ENCODE measurements at regions not wholly inside any gene's neighbourhood (a gene's known extent, or its start where the extent isn't known, plus 50 kb on each side); places are given as distances from the start of the nearest gene placed in this dataset.

GRCh38 chr6:48798296-48798695 lies 664.8 kb downstream of the MMUT start:
- 80 to 82% (median 81%) methylated on average over 3 of the region's 3 CpGs for WGBS, 3 donors
- Histone ChIP-seq H3K36me3 (ENCODE audit: insufficient read depth in 1 of 2, low read depth in 1 of 2) (no peaks in the 10 kb centered on the region), H3K9me3 (no peaks in the 10 kb centered on the region), H3K27me3 (ENCODE audit: insufficient read depth in 3 of 3, low read length in 2 of 3) (no peaks in the 10 kb centered on the region), H3K4me3 (no peak overlapping the region), H3K4me1 (no peaks in the 10 kb centered on the region), H3K27ac (no peak overlapping the region)
- intact Hi-C loops (cut with DNase I): no loop called here
- no peak for ATAC-seq
- no peak for TF ChIP-seq CTCF (IDR thresholded peaks at IDR 0.05)
- no peak for DNase-seq

- 56 to 78% (median 66%) methylated on average over 6 of the region's 6 CpGs for WGBS, 3 donors
- intact Hi-C loops (cut with DNase I): no loop called here
- no peak for DNase-seq
Observed at GRCh38 chr6:48782225-48782624, 671.2 kb upstream of the PTCHD4 start.

GRCh38 chr6:48777411-48777810 lies 666.4 kb upstream of the PTCHD4 start:
- no peak overlapping the region for H3K27ac ChIP-seq
- no peak overlapping the region for H3K4me3 ChIP-seq
- DNase-seq (no peak), ATAC-seq (no peak)
- no peak for TF ChIP-seq CTCF (IDR thresholded peaks at IDR 0.05)
- no peaks in the 10 kb centered on the region for H3K9me3 ChIP-seq
- no peaks in the 10 kb centered on the region for H3K36me3 ChIP-seq (ENCODE audit: insufficient read depth in 1 of 2, low read depth in 1 of 2)
- no peaks in the 10 kb centered on the region for H3K4me1 ChIP-seq
- WGBS, 3 donors: 87 to 89% (median 88%) methylated on average over 3 of the region's 3 CpGs
- intact Hi-C loops (cut with DNase I): no loop called here
- no peaks in the 10 kb centered on the region for H3K27me3 ChIP-seq (ENCODE audit: insufficient read depth in 3 of 3, low read length in 2 of 3)

More at GRCh38 chr6:48782225-48782624, 671.2 kb upstream of the PTCHD4 start:
- Histone ChIP-seq H3K27me3 (ENCODE audit: insufficient read depth in 3 of 3, low read length in 2 of 3) (no peaks in the 10 kb centered on the region), H3K36me3 (ENCODE audit: insufficient read depth in 1 of 2, low read depth in 1 of 2) (no peaks in the 10 kb centered on the region), H3K27ac (no peak overlapping the region), H3K9me3 (no peaks in the 10 kb centered on the region), H3K4me1 (no peaks in the 10 kb centered on the region), H3K4me3 (no peak overlapping the region)
- ATAC-seq: no peak
- no peak for TF ChIP-seq CTCF (IDR thresholded peaks at IDR 0.05)

GRCh38 chr6:48775157-48775556 lies 664.2 kb upstream of the PTCHD4 start:
- Histone ChIP-seq H3K27me3 (ENCODE audit: insufficient read depth in 3 of 3, low read length in 2 of 3) (no peaks in the 10 kb centered on the region), H3K9me3 (no peaks in the 10 kb centered on the region), H3K4me1 (no peaks in the 10 kb centered on the region), H3K27ac (no peak overlapping the region), H3K4me3 (no peak overlapping the region), H3K36me3 (ENCODE audit: insufficient read depth in 1 of 2, low read depth in 1 of 2) (no peaks in the 10 kb centered on the region)
- WGBS, 3 donors: 63 to 81% (median 74%) methylated on average over 3 of the region's 3 CpGs
- no peak for TF ChIP-seq CTCF (IDR thresholded peaks at IDR 0.05)
- intact Hi-C loops (cut with DNase I): no loop called here
- ATAC-seq: no peak
- DNase-seq: no peak

- no peak overlapping the region for H3K27ac ChIP-seq
- H3K27me3 ChIP-seq (ENCODE audit: insufficient read depth in 3 of 3, low read length in 2 of 3): no peaks in the 10 kb centered on the region
- H3K36me3 ChIP-seq (ENCODE audit: insufficient read depth in 1 of 2, low read depth in 1 of 2): no peaks in the 10 kb centered on the region
- H3K4me1 ChIP-seq: no peaks in the 10 kb centered on the region
- no peaks in the 10 kb centered on the region for H3K9me3 ChIP-seq
- intact Hi-C loops (cut with DNase I): no loop called here
- DNase-seq (no peak), ATAC-seq (no peak)
- 18 to 42% (median 23%) methylated on average over 1 of the region's 1 CpG for WGBS, 3 donors
- TF ChIP-seq CTCF (IDR thresholded peaks at IDR 0.05): no peak
- H3K4me3 ChIP-seq: no peak overlapping the region
Observed at GRCh38 chr6:48774276-48774675, 663.3 kb upstream of the PTCHD4 start.

All from psoas muscle (tissue), 7 donors.